ENCODE measurements at regions not wholly inside any gene's neighbourhood (a gene's known extent, or its start where the extent isn't known, plus 50 kb on each side); places are given as distances from the start of the nearest gene placed in this dataset.
"Not testable (repeated sequence)": the region's sequence is repeated elsewhere in the genome, so short reads cannot be mapped to it uniquely, and the experiment has no call there.

- Histone ChIP-seq H3K9ac (ENCODE audit: low read depth in 1 of 2, low read length in 2 of 2) (no peak overlapping the region), H3K27me3 (ENCODE audit: control insufficient read depth in 1 of 2, insufficient read depth in 2 of 2, low read length in 2 of 2) (no peaks in the 10 kb centered on the region), H3K9me3 (ENCODE audit: control insufficient read depth in 1 of 2, low read length in 2 of 2) (no peaks in the 10 kb centered on the region), H3K36me3 (ENCODE audit: control insufficient read depth in 1 of 2, insufficient read depth in 2 of 2, low read length in 2 of 2) (no peaks in the 10 kb centered on the region), H3K27ac (ENCODE audit: low read depth, low read length) (no peak overlapping the region), H3K4me3 (ENCODE audit: low read depth in 1 of 2, low read length in 2 of 2) (no peak overlapping the region), H3K4me1 (ENCODE audit: control insufficient read depth in 1 of 2, insufficient read depth in 2 of 2, low read length in 2 of 2) (peaks cover 4 to 6% of the 10 kb centered on the region in 2 donors)
These were observed 142.4 kb upstream of the MEOX2 start for GRCh38 chr7:15828881-15829280.

GRCh38 chr7:15821484-15822427, 135.3 kb upstream of the MEOX2 start:
- H3K36me3 ChIP-seq (ENCODE audit: control insufficient read depth in 1 of 2, insufficient read depth in 2 of 2, low read length in 2 of 2) = no peaks in the 10 kb centered on the region
- no peak overlapping the region for H3K4me3 ChIP-seq (ENCODE audit: low read depth in 1 of 2, low read length in 2 of 2)
- H3K9me3 ChIP-seq (ENCODE audit: control insufficient read depth in 1 of 2, low read length in 2 of 2) = no peaks in the 10 kb centered on the region
- no peaks in the 10 kb centered on the region for H3K4me1 ChIP-seq (ENCODE audit: control insufficient read depth in 1 of 2, insufficient read depth in 2 of 2, low read length in 2 of 2)
- no peak overlapping the region for H3K27ac ChIP-seq (ENCODE audit: low read depth, low read length)
- no peaks in the 10 kb centered on the region for H3K27me3 ChIP-seq (ENCODE audit: control insufficient read depth in 1 of 2, insufficient read depth in 2 of 2, low read length in 2 of 2)
- no peak overlapping the region for H3K9ac ChIP-seq (ENCODE audit: low read depth in 1 of 2, low read length in 2 of 2)

- Histone ChIP-seq H3K36me3 (ENCODE audit: control insufficient read depth in 1 of 2, insufficient read depth in 2 of 2, low read length in 2 of 2) (no peaks in the 10 kb centered on the region), H3K27ac (ENCODE audit: low read depth, low read length) (no peak overlapping the region), H3K4me3 (ENCODE audit: low read depth in 1 of 2, low read length in 2 of 2) (no peak overlapping the region), H3K4me1 (ENCODE audit: control insufficient read depth in 1 of 2, insufficient read depth in 2 of 2, low read length in 2 of 2) (no peaks in the 10 kb centered on the region), H3K27me3 (ENCODE audit: control insufficient read depth in 1 of 2, insufficient read depth in 2 of 2, low read length in 2 of 2) (no peaks in the 10 kb centered on the region), H3K9me3 (ENCODE audit: control insufficient read depth in 1 of 2, low read length in 2 of 2) (no peaks in the 10 kb centered on the region), H3K9ac (ENCODE audit: low read depth in 1 of 2, low read length in 2 of 2) (no peak overlapping the region)
These were observed 133.8 kb upstream of the MEOX2 start for GRCh38 chr7:15820319-15820718.

- no peak overlapping the region for H3K27ac ChIP-seq (ENCODE audit: low read depth, low read length)
- H3K27me3 ChIP-seq (ENCODE audit: control insufficient read depth in 1 of 2, insufficient read depth in 2 of 2, low read length in 2 of 2) = no peaks in the 10 kb centered on the region
- H3K9me3 ChIP-seq (ENCODE audit: control insufficient read depth in 1 of 2, low read length in 2 of 2) = no peaks in the 10 kb centered on the region
- no peak overlapping the region for H3K9ac ChIP-seq (ENCODE audit: low read depth in 1 of 2, low read length in 2 of 2)
- H3K4me1 ChIP-seq (ENCODE audit: control insufficient read depth in 1 of 2, insufficient read depth in 2 of 2, low read length in 2 of 2) = no peaks in the 10 kb centered on the region
- no peak overlapping the region for H3K4me3 ChIP-seq (ENCODE audit: low read depth in 1 of 2, low read length in 2 of 2)
- no peaks in the 10 kb centered on the region for H3K36me3 ChIP-seq (ENCODE audit: control insufficient read depth in 1 of 2, insufficient read depth in 2 of 2, low read length in 2 of 2)
These were observed 130.4 kb upstream of the MEOX2 start for GRCh38 chr7:15816835-15817426.

- no peak overlapping the region for H3K9ac ChIP-seq (ENCODE audit: low read depth in 1 of 2, low read length in 2 of 2)
- H3K36me3 ChIP-seq (ENCODE audit: control insufficient read depth in 1 of 2, insufficient read depth in 2 of 2, low read length in 2 of 2) = no peaks in the 10 kb centered on the region
- no peaks in the 10 kb centered on the region for H3K27me3 ChIP-seq (ENCODE audit: control insufficient read depth in 1 of 2, insufficient read depth in 2 of 2, low read length in 2 of 2)
- H3K4me3 ChIP-seq (ENCODE audit: low read depth in 1 of 2, low read length in 2 of 2) = no peak overlapping the region
- no peak overlapping the region for H3K27ac ChIP-seq (ENCODE audit: low read depth, low read length)
- H3K4me1 ChIP-seq (ENCODE audit: control insufficient read depth in 1 of 2, insufficient read depth in 2 of 2, low read length in 2 of 2) = no peaks in the 10 kb centered on the region
- H3K9me3 ChIP-seq (ENCODE audit: control insufficient read depth in 1 of 2, low read length in 2 of 2) = no peaks in the 10 kb centered on the region
These were observed 127.0 kb upstream of the MEOX2 start for GRCh38 chr7:15813448-15813847.

GRCh38 chr7:15810383-15810782, 123.9 kb upstream of the MEOX2 start:
- not testable (repeated sequence) for H3K27ac ChIP-seq (ENCODE audit: low read depth, low read length); H3K9ac ChIP-seq (ENCODE audit: low read depth in 1 of 2, low read length in 2 of 2); H3K4me3 ChIP-seq (ENCODE audit: low read depth in 1 of 2, low read length in 2 of 2); H3K27me3 ChIP-seq (ENCODE audit: control insufficient read depth in 1 of 2, insufficient read depth in 2 of 2, low read length in 2 of 2); H3K9me3 ChIP-seq (ENCODE audit: control insufficient read depth in 1 of 2, low read length in 2 of 2); H3K36me3 ChIP-seq (ENCODE audit: control insufficient read depth in 1 of 2, insufficient read depth in 2 of 2, low read length in 2 of 2); H3K4me1 ChIP-seq (ENCODE audit: control insufficient read depth in 1 of 2, insufficient read depth in 2 of 2, low read length in 2 of 2)

- H3K36me3 ChIP-seq (ENCODE audit: control insufficient read depth in 1 of 2, insufficient read depth in 2 of 2, low read length in 2 of 2); H3K9me3 ChIP-seq (ENCODE audit: control insufficient read depth in 1 of 2, low read length in 2 of 2); H3K4me3 ChIP-seq (ENCODE audit: low read depth in 1 of 2, low read length in 2 of 2); H3K9ac ChIP-seq (ENCODE audit: low read depth in 1 of 2, low read length in 2 of 2); H3K27me3 ChIP-seq (ENCODE audit: control insufficient read depth in 1 of 2, insufficient read depth in 2 of 2, low read length in 2 of 2); H3K27ac ChIP-seq (ENCODE audit: low read depth, low read length); H3K4me1 ChIP-seq (ENCODE audit: control insufficient read depth in 1 of 2, insufficient read depth in 2 of 2, low read length in 2 of 2): not testable (repeated sequence)
These were observed 123.5 kb upstream of the MEOX2 start for GRCh38 chr7:15809936-15810335.

GRCh38 chr7:15805891-15806290, 119.4 kb upstream of the MEOX2 start:
- Histone ChIP-seq H3K9me3 (ENCODE audit: control insufficient read depth in 1 of 2, low read length in 2 of 2) (no peaks in the 10 kb centered on the region), H3K27ac (ENCODE audit: low read depth, low read length) (no peak overlapping the region), H3K4me1 (ENCODE audit: control insufficient read depth in 1 of 2, insufficient read depth in 2 of 2, low read length in 2 of 2) (no peaks in the 10 kb centered on the region), H3K36me3 (ENCODE audit: control insufficient read depth in 1 of 2, insufficient read depth in 2 of 2, low read length in 2 of 2) (no peaks in the 10 kb centered on the region), H3K9ac (ENCODE audit: low read depth in 1 of 2, low read length in 2 of 2) (no peak overlapping the region), H3K4me3 (ENCODE audit: low read depth in 1 of 2, low read length in 2 of 2) (no peak overlapping the region), H3K27me3 (ENCODE audit: control insufficient read depth in 1 of 2, insufficient read depth in 2 of 2, low read length in 2 of 2) (no peaks in the 10 kb centered on the region)

GRCh38 chr7:15802425-15802824, 115.9 kb upstream of the MEOX2 start:
- Histone ChIP-seq H3K9me3 (ENCODE audit: control insufficient read depth in 1 of 2, low read length in 2 of 2) (no peaks in the 10 kb centered on the region), H3K27me3 (ENCODE audit: control insufficient read depth in 1 of 2, insufficient read depth in 2 of 2, low read length in 2 of 2) (no peaks in the 10 kb centered on the region), H3K4me1 (ENCODE audit: control insufficient read depth in 1 of 2, insufficient read depth in 2 of 2, low read length in 2 of 2) (no peaks in the 10 kb centered on the region), H3K9ac (ENCODE audit: low read depth in 1 of 2, low read length in 2 of 2) (no peak overlapping the region), H3K4me3 (ENCODE audit: low read depth in 1 of 2, low read length in 2 of 2) (no peak overlapping the region), H3K27ac (ENCODE audit: low read depth, low read length) (no peak overlapping the region), H3K36me3 (ENCODE audit: control insufficient read depth in 1 of 2, insufficient read depth in 2 of 2, low read length in 2 of 2) (no peaks in the 10 kb centered on the region)

- H3K4me3 ChIP-seq (ENCODE audit: low read depth in 1 of 2, low read length in 2 of 2) = no peak overlapping the region
- H3K27me3 ChIP-seq (ENCODE audit: control insufficient read depth in 1 of 2, insufficient read depth in 2 of 2, low read length in 2 of 2) = no peaks in the 10 kb centered on the region
- no peak overlapping the region for H3K27ac ChIP-seq (ENCODE audit: low read depth, low read length)
- H3K9me3 ChIP-seq (ENCODE audit: control insufficient read depth in 1 of 2, low read length in 2 of 2) = no peaks in the 10 kb centered on the region
- H3K4me1 ChIP-seq (ENCODE audit: control insufficient read depth in 1 of 2, insufficient read depth in 2 of 2, low read length in 2 of 2) = no peaks in the 10 kb centered on the region
- H3K36me3 ChIP-seq (ENCODE audit: control insufficient read depth in 1 of 2, insufficient read depth in 2 of 2, low read length in 2 of 2) = no peaks in the 10 kb centered on the region
- no peak overlapping the region for H3K9ac ChIP-seq (ENCODE audit: low read depth in 1 of 2, low read length in 2 of 2)
These were observed 115.1 kb upstream of the MEOX2 start for GRCh38 chr7:15801551-15801950.

Data from duodenal mucosa (tissue), 2 donors.